Nephron progenitor cell (in vitro differentiated cells): ENCODE measurements at regions not wholly inside any gene's neighbourhood (a gene's known extent, or its start where the extent isn't known, plus 50 kb on each side); places are given as distances from the start of the nearest gene placed in this dataset.

Experiments
- DNase-seq: peaks from one replicate; pipeline ENCODE4 v3.0.0; 2021
- H3K27ac Mint-ChIP-seq: 2 replicates; pipeline ENCODE4 v1.8.0; 2021; ENCODE audit warnings: mild to moderate bottlenecking, moderate library complexity, mixed read lengths
- H3K27me3 Mint-ChIP-seq: 2 replicates; pipeline ENCODE4 v1.8.0; 2021; ENCODE audit warnings: mild to moderate bottlenecking, low read depth, mixed read lengths; ENCODE audit not compliant: poor library complexity
- H3K36me3 Mint-ChIP-seq: 2 replicates; pipeline ENCODE4 v1.8.0; 2021; ENCODE audit warnings: low read depth, mixed read lengths
- H3K4me1 Mint-ChIP-seq: 2 replicates; pipeline ENCODE4 v1.8.0; 2021; ENCODE audit warnings: mixed read lengths
- H3K4me3 Mint-ChIP-seq: 2 replicates; pipeline ENCODE4 v1.8.0; 2021; ENCODE audit warnings: mild to moderate bottlenecking, moderate library complexity, mixed read lengths
- H3K9me3 Mint-ChIP-seq: 2 replicates; pipeline ENCODE4 v1.8.0; 2021; ENCODE audit warnings: mild to moderate bottlenecking, moderate library complexity, mixed read lengths
- CTCF ChIP-seq: fragments of 200-600 bp; sonication (generic); IDR thresholded peaks from 2 replicates; pipeline ENCODE4 v1.5.0; 2021; ENCODE audit warnings: antibody characterized with exemption

- DNase-seq, result no peak
- TF ChIP-seq CTCF, result no peak
- Mint-ChIP-seq H3K36me3 (peaks cover 5% of the 10 kb centered on the region), H3K4me3 (no peak overlapping the region), H3K4me1 (peaks cover 18% of the 10 kb centered on the region), H3K27me3 (no peaks in the 10 kb centered on the region), H3K9me3 (peaks cover 22% of the 10 kb centered on the region), H3K27ac (no peak overlapping the region)
Measured at GRCh38 chr10:36280890-36281499, 638.9 kb upstream of the FZD8 start.

GRCh38 chr10:36280321-36280741, 638.2 kb upstream of the FZD8 start:
- H3K27me3 Mint-ChIP-seq, result no peaks in the 10 kb centered on the region
- no peak overlapping the region for H3K4me3 Mint-ChIP-seq

GRCh38 chr10:36278176-36278575, 636.1 kb upstream of the FZD8 start:
- TF ChIP-seq CTCF, result no peak
- no peaks in the 10 kb centered on the region for H3K36me3 Mint-ChIP-seq
- no peak overlapping the region for H3K4me3 Mint-ChIP-seq
- no peak for DNase-seq
- H3K4me1 Mint-ChIP-seq, result peaks cover 16% of the 10 kb centered on the region
- H3K27ac Mint-ChIP-seq, result no peak overlapping the region
- H3K9me3 Mint-ChIP-seq, result peaks cover 24% of the 10 kb centered on the region
- H3K27me3 Mint-ChIP-seq, result no peaks in the 10 kb centered on the region

More at GRCh38 chr10:36280321-36280741, 638.2 kb upstream of the FZD8 start:
- no peak for TF ChIP-seq CTCF
- no peak for DNase-seq
- no peak overlapping the region for H3K27ac Mint-ChIP-seq
- no peaks in the 10 kb centered on the region for H3K36me3 Mint-ChIP-seq
- H3K9me3 Mint-ChIP-seq, result peaks cover 23% of the 10 kb centered on the region
- H3K4me1 Mint-ChIP-seq, result peaks cover 18% of the 10 kb centered on the region

- Mint-ChIP-seq H3K36me3 (no peaks in the 10 kb centered on the region), H3K27me3 (no peaks in the 10 kb centered on the region), H3K4me3 (no peak overlapping the region), H3K4me1 (peaks cover 13% of the 10 kb centered on the region), H3K9me3 (peaks cover 24% of the 10 kb centered on the region), H3K27ac (peak overlapping the region; percentile 11)
- TF ChIP-seq CTCF, result no peak
- DNase-seq, result no peak
Measured at GRCh38 chr10:36277459-36277858, 635.4 kb upstream of the FZD8 start.

GRCh38 chr10:36271627-36272340, 629.7 kb upstream of the FZD8 start:
- peaks cover 24% of the 10 kb centered on the region for H3K9me3 Mint-ChIP-seq
- TF ChIP-seq CTCF, result no peak
- no peak for DNase-seq
- H3K36me3 Mint-ChIP-seq, result no peaks in the 10 kb centered on the region
- no peak overlapping the region for H3K4me3 Mint-ChIP-seq
- no peaks in the 10 kb centered on the region for H3K4me1 Mint-ChIP-seq
- H3K27ac Mint-ChIP-seq, result no peak overlapping the region
- no peaks in the 10 kb centered on the region for H3K27me3 Mint-ChIP-seq

GRCh38 chr10:36269222-36269621, 627.1 kb upstream of the FZD8 start:
- Mint-ChIP-seq H3K27ac (no peak overlapping the region), H3K4me1 (no peaks in the 10 kb centered on the region), H3K36me3 (no peaks in the 10 kb centered on the region), H3K4me3 (no peak overlapping the region), H3K9me3 (peaks cover 2% of the 10 kb centered on the region), H3K27me3 (peaks cover 3% of the 10 kb centered on the region)
- no peak for DNase-seq
- TF ChIP-seq CTCF, result no peak
